ENCODE measurements at regions not wholly inside any gene's neighbourhood (a gene's known extent, or its start where the extent isn't known, plus 50 kb on each side); places are given as distances from the start of the nearest gene placed in this dataset.

DNA sequence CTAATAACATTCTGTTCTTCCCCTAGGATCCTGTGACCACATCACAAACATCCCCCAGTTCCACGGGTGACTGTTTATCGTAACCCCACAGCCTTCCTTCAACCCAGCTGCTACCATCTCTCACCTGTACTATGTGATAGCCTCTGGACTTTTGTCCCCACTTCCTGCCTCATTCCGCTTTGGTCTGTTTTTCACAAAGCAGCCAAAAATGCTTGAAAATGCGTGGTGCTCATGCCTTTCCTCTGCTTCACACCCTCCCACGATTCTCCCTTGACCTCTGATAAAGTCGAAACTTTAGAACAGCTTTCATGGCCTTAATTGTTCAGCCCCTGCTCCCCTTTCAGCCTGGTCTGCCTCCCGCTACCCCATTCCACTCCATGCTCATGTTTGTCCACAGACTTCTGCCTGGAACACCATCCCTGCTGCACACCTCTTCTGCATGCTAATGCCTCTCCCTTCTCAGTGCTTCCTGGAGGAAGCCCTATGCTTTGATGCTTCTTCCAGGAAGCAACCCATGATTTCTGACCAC lies 165.6 kb downstream of the PLPP3 start (continued):
- no peak for TF ChIP-seq TEF (CRISPR knock-in tag; IDR thresholded peaks at IDR 0.05)
- no peak for TF ChIP-seq ZNF326 (CRISPR knock-in tag; IDR thresholded peaks at IDR 0.05; ENCODE audit: borderline replicate concordance)
- no peak for TF ChIP-seq ZNF557 (CRISPR knock-in tag; IDR thresholded peaks at IDR 0.05)
- TF ChIP-seq ZKSCAN1 (IDR thresholded peaks at IDR 0.05; ENCODE audit: low read length): no peak
- TF ChIP-seq ZNF737 (CRISPR knock-in tag; IDR thresholded peaks at IDR 0.05; ENCODE audit: borderline replicate concordance): no peak
- no peak for TF ChIP-seq KDM5A (IDR thresholded peaks at IDR 0.05; ENCODE audit: borderline replicate concordance, low read length)
- peak; percentile 66; the same call in 1 of the 2 replicates for TF ChIP-seq MTERF4 (CRISPR knock-in tag; IDR thresholded peaks at IDR 0.05)
- no peak for TF ChIP-seq ZNF841 (CRISPR knock-in tag; IDR thresholded peaks at IDR 0.05; ENCODE audit: borderline replicate concordance)
- no peak for TF ChIP-seq ZNF747 (CRISPR knock-in tag; IDR thresholded peaks at IDR 0.05; ENCODE audit: borderline replicate concordance)
- no peak for TF ChIP-seq MYNN (CRISPR knock-in tag; IDR thresholded peaks at IDR 0.05; ENCODE audit: low read depth)
- TF ChIP-seq, protein P1, sequence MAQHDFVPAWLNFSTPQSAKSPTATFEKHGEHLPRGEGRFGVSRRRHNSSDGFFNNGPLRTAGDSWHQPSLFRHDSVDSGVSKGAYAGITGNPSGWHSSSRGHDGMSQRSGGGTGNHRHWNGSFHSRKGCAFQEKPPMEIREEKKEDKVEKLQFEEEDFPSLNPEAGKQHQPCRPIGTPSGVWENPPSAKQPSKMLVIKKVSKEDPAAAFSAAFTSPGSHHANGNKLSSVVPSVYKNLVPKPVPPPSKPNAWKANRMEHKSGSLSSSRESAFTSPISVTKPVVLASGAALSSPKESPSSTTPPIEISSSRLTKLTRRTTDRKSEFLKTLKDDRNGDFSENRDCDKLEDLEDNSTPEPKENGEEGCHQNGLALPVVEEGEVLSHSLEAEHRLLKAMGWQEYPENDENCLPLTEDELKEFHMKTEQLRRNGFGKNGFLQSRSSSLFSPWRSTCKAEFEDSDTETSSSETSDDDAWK (CRISPR knock-in tag; IDR thresholded peaks at IDR 0.05): no peak
- TF ChIP-seq, protein P2, sequence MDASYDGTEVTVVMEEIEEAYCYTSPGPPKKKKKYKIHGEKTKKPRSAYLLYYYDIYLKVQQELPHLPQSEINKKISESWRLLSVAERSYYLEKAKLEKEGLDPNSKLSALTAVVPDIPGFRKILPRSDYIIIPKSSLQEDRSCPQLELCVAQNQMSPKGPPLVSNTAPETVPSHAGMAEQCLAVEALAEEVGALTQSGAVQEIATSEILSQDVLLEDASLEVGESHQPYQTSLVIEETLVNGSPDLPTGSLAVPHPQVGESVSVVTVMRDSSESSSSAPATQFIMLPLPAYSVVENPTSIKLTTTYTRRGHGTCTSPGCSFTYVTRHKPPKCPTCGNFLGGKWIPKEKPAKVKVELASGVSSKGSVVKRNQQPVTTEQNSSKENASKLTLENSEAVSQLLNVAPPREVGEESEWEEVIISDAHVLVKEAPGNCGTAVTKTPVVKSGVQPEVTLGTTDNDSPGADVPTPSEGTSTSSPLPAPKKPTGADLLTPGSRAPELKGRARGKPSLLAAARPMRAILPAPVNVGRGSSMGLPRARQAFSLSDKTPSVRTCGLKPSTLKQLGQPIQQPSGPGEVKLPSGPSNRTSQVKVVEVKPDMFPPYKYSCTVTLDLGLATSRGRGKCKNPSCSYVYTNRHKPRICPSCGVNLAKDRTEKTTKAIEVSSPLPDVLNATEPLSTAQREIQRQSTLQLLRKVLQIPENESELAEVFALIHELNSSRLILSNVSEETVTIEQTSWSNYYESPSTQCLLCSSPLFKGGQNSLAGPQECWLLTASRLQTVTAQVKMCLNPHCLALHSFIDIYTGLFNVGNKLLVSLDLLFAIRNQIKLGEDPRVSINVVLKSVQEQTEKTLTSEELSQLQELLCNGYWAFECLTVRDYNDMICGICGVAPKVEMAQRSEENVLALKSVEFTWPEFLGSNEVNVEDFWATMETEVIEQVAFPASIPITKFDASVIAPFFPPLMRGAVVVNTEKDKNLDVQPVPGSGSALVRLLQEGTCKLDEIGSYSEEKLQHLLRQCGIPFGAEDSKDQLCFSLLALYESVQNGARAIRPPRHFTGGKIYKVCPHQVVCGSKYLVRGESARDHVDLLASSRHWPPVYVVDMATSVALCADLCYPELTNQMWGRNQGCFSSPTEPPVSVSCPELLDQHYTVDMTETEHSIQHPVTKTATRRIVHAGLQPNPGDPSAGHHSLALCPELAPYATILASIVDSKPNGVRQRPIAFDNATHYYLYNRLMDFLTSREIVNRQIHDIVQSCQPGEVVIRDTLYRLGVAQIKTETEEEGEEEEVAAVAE (CRISPR knock-in tag; IDR thresholded peaks at IDR 0.05; ENCODE audit: borderline replicate concordance): no peak
- TF ChIP-seq ZFY (CRISPR knock-in tag; IDR thresholded peaks at IDR 0.05): no peak
- peak; percentile 89 for TF ChIP-seq ZNF775 (CRISPR knock-in tag; IDR thresholded peaks at IDR 0.05; ENCODE audit: borderline replicate concordance)
- no peak for TF ChIP-seq ZNF740 (CRISPR knock-in tag; IDR thresholded peaks at IDR 0.05)
- no peak for TF ChIP-seq CEBPB (IDR thresholded peaks at IDR 0.05; ENCODE audit: borderline replicate concordance, low read depth, low read length)
- TF ChIP-seq SOX5 (CRISPR knock-in tag; IDR thresholded peaks at IDR 0.05; ENCODE audit: borderline replicate concordance): peak; percentile 69
- TF ChIP-seq RAD51 (IDR thresholded peaks at IDR 0.05; ENCODE audit: borderline replicate concordance): no peak
- peak; percentile 68 for TF ChIP-seq NR2F6 (IDR thresholded peaks at IDR 0.05)
- TF ChIP-seq NR2F6 (CRISPR knock-in tag; IDR thresholded peaks at IDR 0.05): peak; percentile 83
- no peak for TF ChIP-seq MAF1 (CRISPR knock-in tag; IDR thresholded peaks at IDR 0.05; ENCODE audit: borderline replicate concordance)
- TF ChIP-seq ZNF563 (CRISPR knock-in tag; IDR thresholded peaks at IDR 0.05): no peak
- no peak for TF ChIP-seq ZNF691 (CRISPR knock-in tag; IDR thresholded peaks at IDR 0.05; ENCODE audit: borderline replicate concordance, low read depth)
